H1 (cell line): ENCODE measurements at regions not wholly inside any gene's neighbourhood (a gene's known extent, or its start where the extent isn't known, plus 50 kb on each side); places are given as distances from the start of the nearest gene placed in this dataset.

Source experiments
- CTCF ChIA-PET: fragments of 300-600 bp; sonication (Branson Sonifier 250); formaldehyde crosslinking; loops from one replicate; lab custom pipeline; 2021; ENCODE audit not compliant: partially characterized antibody; lab: Charles Lee
- POLR2A ChIA-PET: fragments of 300-600 bp; sonication (Branson Sonifier 250); formaldehyde crosslinking; loops from one replicate; lab custom pipeline; 2021; ENCODE audit warnings: inconsistent platforms; ENCODE audit not compliant: partially characterized antibody; lab: Charles Lee
- DNase-seq, 2 experiments: peaks; one replicate each; pipeline versions ENCODE4 v3.0.0 to v3.0.0-alpha.2; 2010 to 2022; ENCODE audit warnings: low spot score in 2 of 2, low read depth in 1 of 2, mixed read lengths in 1 of 2
- FAIRE-seq: peaks from 2 replicates; lab custom pipeline; 2011; peaks lifted over from hg19 to GRCh38; lab: Jason Lieb, UNC
- H2AFZ ChIP-seq: 2 replicates; pipeline ENCODE4 v1.8.1; 2012; ENCODE audit warnings: low read length, inconsistent platforms
- H2AK5ac ChIP-seq: 2 replicates; pipeline ENCODE4 v1.6.1; 2013; ENCODE audit warnings: low read depth, low read length
- H2BK120ac ChIP-seq: replicated peaks from 2 replicates; pipeline ENCODE3; 2013; ENCODE audit warnings: low read depth, low read length, inconsistent platforms
- H2BK12ac ChIP-seq: 2 replicates; pipeline ENCODE4 v1.6.1; 2013; ENCODE audit warnings: low read depth, low read length
- H2BK15ac ChIP-seq: 2 replicates; pipeline ENCODE4 v1.6.1; 2013; ENCODE audit warnings: low read length
- H2BK20ac ChIP-seq: 2 replicates; pipeline ENCODE4 v1.6.1; 2013; ENCODE audit warnings: low read length
- H2BK5ac ChIP-seq: 2 replicates; pipeline ENCODE4 v1.6.1; 2013; ENCODE audit warnings: low read depth, low read length
- H3K14ac ChIP-seq: 2 replicates; pipeline ENCODE4 v1.6.1; 2013; ENCODE audit warnings: inconsistent platforms; ENCODE audit not compliant: insufficient read length
- H3K18ac ChIP-seq: 2 replicates; pipeline ENCODE4 v1.6.1; 2013; ENCODE audit warnings: low read length; ENCODE audit errors: extremely low read depth
- H3K23ac ChIP-seq: 2 replicates; pipeline ENCODE4 v1.6.1; 2013; ENCODE audit warnings: inconsistent platforms; ENCODE audit not compliant: insufficient read length
- H3K23me2 ChIP-seq: 2 replicates; pipeline ENCODE4 v1.6.1; 2013; ENCODE audit warnings: low read depth, low read length
- H3K27ac ChIP-seq: 2 replicates; pipeline ENCODE4 v1.6.1; 2011; ENCODE audit warnings: low read depth, low read length, inconsistent platforms
- H3K27me3 ChIP-seq, 4 experiments: replicated peaks in 1 of 4; 1 replicate in 1 of 4; 2 replicates in 3 of 4; pipeline versions ENCODE4 v1.6.1 to v1.8.1; 2011 to 2013; ENCODE audit warnings: low read length in 3 of 4, mild to moderate bottlenecking in 3 of 4, inconsistent platforms in 2 of 4, mixed read lengths in 2 of 4, moderate library complexity in 1 of 4; ENCODE audit not compliant: control insufficient read depth in 3 of 4, insufficient read depth in 3 of 4; ENCODE audit errors: extremely low read depth in 1 of 4
- H3K36me3 ChIP-seq, 4 experiments: 2 replicates each; pipeline versions ENCODE4 v1.6.1 to v1.8.1; 2011 to 2013; ENCODE audit warnings: mild to moderate bottlenecking in 4 of 4, low read length in 3 of 4, moderate library complexity in 2 of 4, control low read depth in 1 of 4, inconsistent platforms in 1 of 4; ENCODE audit not compliant: insufficient read depth in 4 of 4, control insufficient read depth in 2 of 4
- H3K4ac ChIP-seq: replicated peaks from 2 replicates; pipeline ENCODE3; 2013; ENCODE audit warnings: low read length, low read depth, mixed read lengths, inconsistent platforms; ENCODE audit not compliant: insufficient read length
- H3K4me1 ChIP-seq, 4 experiments: replicated peaks in 1 of 4; 1 replicate in 1 of 4; 2 replicates in 3 of 4; pipeline versions ENCODE4 v1.6.1 to v1.8.1; 2011 to 2013; ENCODE audit warnings: low read length in 3 of 4, inconsistent platforms in 2 of 4, mixed read lengths in 1 of 4; ENCODE audit not compliant: insufficient read depth in 4 of 4, control insufficient read depth in 3 of 4
- H3K4me2 ChIP-seq, 2 experiments: 2 replicates each; pipeline versions ENCODE4 v1.6.1 to v1.8.1; 2011 to 2013; ENCODE audit warnings: low read depth in 2 of 2, low read length in 2 of 2, control low read depth in 1 of 2, inconsistent platforms in 1 of 2, mild to moderate bottlenecking in 1 of 2; ENCODE audit not compliant: insufficient read depth in 1 of 2
- H3K4me3 ChIP-seq, 4 experiments: fragments of 200-600, 300-600 bp in 1 of 4; sonication (generic), shearing (Covaris generic), sonication (Bioruptor Twin) in 1 of 4; 2 replicates each; pipeline versions ENCODE4 v1.5.1 to v1.8.1; 2011 to 2016; ENCODE audit warnings: low read length in 4 of 4, low read depth in 3 of 4, control low read depth in 2 of 4, inconsistent platforms in 2 of 4, mild to moderate bottlenecking in 2 of 4, mixed read lengths in 1 of 4, moderate library complexity in 1 of 4; ENCODE audit not compliant: insufficient read depth in 2 of 4; ENCODE audit errors: extremely low read depth in 1 of 4
- H3K56ac ChIP-seq: replicated peaks from 2 replicates; pipeline ENCODE3; 2013; ENCODE audit warnings: low read depth, mild to moderate bottlenecking, mixed read lengths, low read length, inconsistent platforms; ENCODE audit not compliant: insufficient read length
- H3K79me1 ChIP-seq: 2 replicates; pipeline ENCODE4 v1.6.1; 2013; ENCODE audit warnings: low read depth, low read length, control low read depth
- H3K79me2 ChIP-seq, 2 experiments: 2 replicates each; pipeline versions ENCODE4 v1.6.1 to v1.8.1; 2012 to 2013; ENCODE audit warnings: low read length in 2 of 2, mild to moderate bottlenecking in 2 of 2, inconsistent platforms in 1 of 2; ENCODE audit not compliant: insufficient read depth in 2 of 2, control insufficient read depth in 1 of 2
- H3K9ac ChIP-seq, 4 experiments: replicated peaks in 1 of 4; 1 replicate in 1 of 4; 2 replicates in 3 of 4; pipeline versions ENCODE4 v1.6.1 to v1.8.1; 2011 to 2013; ENCODE audit warnings: low read depth in 3 of 4, low read length in 3 of 4, control low read depth in 2 of 4, mild to moderate bottlenecking in 2 of 4, moderate library complexity in 2 of 4, inconsistent platforms in 1 of 4; ENCODE audit errors: extremely low read depth in 1 of 4
- H3K9me3 ChIP-seq, 2 experiments: 2 replicates each; pipeline versions ENCODE4 v1.6.1 to v1.8.1; 2012 to 2013; ENCODE audit warnings: mild to moderate bottlenecking in 2 of 2, moderate library complexity in 2 of 2, control low read depth in 1 of 2, inconsistent platforms in 1 of 2, low read depth in 1 of 2, low read length in 1 of 2, mixed read lengths in 1 of 2; ENCODE audit not compliant: insufficient read depth in 2 of 2
- H4K20me1 ChIP-seq, 2 experiments: replicated peaks in 1 of 2; 2 replicates each; pipeline versions ENCODE3 to v1.8.1; 2011 to 2013; ENCODE audit warnings: inconsistent platforms in 2 of 2, low read length in 2 of 2, mild to moderate bottlenecking in 1 of 2; ENCODE audit not compliant: insufficient read depth in 2 of 2, control insufficient read depth in 1 of 2
- H4K5ac ChIP-seq: 2 replicates; pipeline ENCODE4 v1.6.1; 2013; ENCODE audit warnings: low read length, low read depth, mixed read lengths, inconsistent platforms; ENCODE audit not compliant: insufficient read length
- H4K8ac ChIP-seq: 2 replicates; pipeline ENCODE4 v1.8.0; 2013; ENCODE audit warnings: mild to moderate bottlenecking, moderate library complexity, low read length, inconsistent platforms; ENCODE audit not compliant: insufficient read depth; ENCODE audit errors: extremely low read depth
- H4K91ac ChIP-seq: replicated peaks from 2 replicates; pipeline ENCODE3; 2013; ENCODE audit warnings: low read length, mixed read lengths, inconsistent platforms; ENCODE audit not compliant: insufficient read length
- JUND ChIP-seq: IDR thresholded peaks from 2 replicates; pipeline ENCODE4 v1.6.1; 2011; ENCODE audit warnings: mild to moderate bottlenecking, improper control_type of control experiment, low read length
- RNF2 ChIP-seq: fragments of 200-900, 300-1000 bp; sonication (generic); IDR thresholded peaks from 2 replicates; pipeline ENCODE4 v1.7.1; 2016; ENCODE audit warnings: borderline replicate concordance, low read depth, mild to moderate bottlenecking, antibody characterized with exemption, low read length; ENCODE audit not compliant: poor library complexity, severe bottlenecking; ENCODE audit errors: missing control alignments
- SAP30 ChIP-seq: fragments of 300-600 bp; sonication (generic); IDR thresholded peaks from 2 replicates; pipeline ENCODE4 v1.7.1; 2012; ENCODE audit warnings: low read length, moderate library complexity, mild to moderate bottlenecking, inconsistent platforms; ENCODE audit not compliant: insufficient read depth, insufficient replicate concordance
- TAF1 ChIP-seq: IDR thresholded peaks from 2 replicates; pipeline ENCODE4 v1.6.1; 2011; ENCODE audit warnings: mild to moderate bottlenecking, low read depth, low read length
- TEAD4 ChIP-seq: IDR thresholded peaks from 2 replicates; pipeline ENCODE4 v1.6.1; 2012; ENCODE audit warnings: low read depth, low read length, inconsistent platforms, mixed read lengths

DNA sequence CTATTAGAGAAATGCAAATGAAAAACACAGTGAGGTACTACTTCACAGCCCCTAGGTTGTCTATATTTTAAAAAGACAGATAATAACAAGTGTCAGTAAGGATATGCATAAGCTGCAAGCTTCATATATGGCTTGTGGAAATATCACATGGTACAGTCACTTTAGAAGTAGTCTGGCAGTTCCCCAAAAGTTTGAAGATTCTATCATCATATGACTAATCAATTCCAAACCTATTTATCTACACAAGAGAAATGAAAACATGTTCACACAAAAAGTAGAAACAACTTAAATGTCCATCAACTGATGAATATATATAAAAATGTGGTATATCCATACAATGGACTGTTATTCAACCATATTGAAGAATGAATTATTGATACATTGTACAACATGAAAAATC, 185.8 kb upstream of the STK26 start:
- Histone ChIP-seq H3K4me1 (no peaks in the 10 kb centered on the region), H3K9me3 (no peaks in the 10 kb centered on the region), H3K79me1 (no peaks in the 10 kb centered on the region), H3K23ac (no peak overlapping the region), H3K4ac (no peak overlapping the region), H3K14ac (no peak overlapping the region), H4K8ac (no peak overlapping the region), H3K79me2 (no peaks in the 10 kb centered on the region), H2BK120ac (no peak overlapping the region), H3K4me2 (no peak overlapping the region), H3K4me3 (no peak overlapping the region), H2BK15ac (no peak overlapping the region), H4K91ac (no peak overlapping the region), H2BK5ac (no peak overlapping the region), H3K27ac (no peak overlapping the region), H2BK20ac (no peak overlapping the region), H4K20me1 (no peaks in the 10 kb centered on the region), H3K18ac (no peak overlapping the region), H3K36me3 (no peaks in the 10 kb centered on the region), H3K9ac (no peak overlapping the region), H2AK5ac (no peak overlapping the region), H3K23me2 (no peaks in the 10 kb centered on the region), H2AFZ (no peak overlapping the region), H3K56ac (no peak overlapping the region), H3K27me3 (no peaks in the 10 kb centered on the region), H4K5ac (no peak overlapping the region), H2BK12ac (no peak overlapping the region)
- ChIA-PET CTCF (no interaction called here), POLR2A (no interaction called here)
- TF ChIP-seq TAF1, result no peak
- no peak for TF ChIP-seq JUND
- TF ChIP-seq TEAD4, result no peak
- TF ChIP-seq RNF2, result no peak
- no peak for TF ChIP-seq SAP30
- FAIRE-seq, result no peak
- DNase-seq, result no peak
